A673 (cell line): ENCODE measurements at regions not wholly inside any gene's neighbourhood (a gene's known extent, or its start where the extent isn't known, plus 50 kb on each side); places are given as distances from the start of the nearest gene placed in this dataset.

Source experiments
- BruUV-seq: library from RNA; stranded (reverse); fragments of 400-500 nt; replicated peaks from 2 replicates; lab custom pipeline; 2021; lab: Mats Ljungman, UMichigan
- CTCF ChIA-PET: fragments of 300-600 bp; sonication (Branson Sonifier 250); formaldehyde crosslinking; loops from one replicate; lab custom pipeline; 2022; ENCODE audit warnings: antibody characterized with exemption; lab: Charles Lee
- POLR2A ChIA-PET: fragments of 300-600 bp; sonication (Branson Sonifier 250); formaldehyde crosslinking; loops from one replicate; lab custom pipeline; 2022; ENCODE audit warnings: antibody characterized with exemption; ENCODE audit not compliant: low non-redundant PET; lab: Charles Lee
- DNase-seq: peaks from one replicate; pipeline ENCODE4 v3.0.0-alpha.2; 2015; ENCODE audit warnings: low spot score
- H3K27ac ChIP-seq: fragments of 200-600 bp; sonication (generic); 2 replicates; pipeline ENCODE4 v1.5.1; 2016; ENCODE audit warnings: mixed run types, low read depth, mild to moderate bottlenecking, mixed read lengths, antibody characterized with exemption, low read length; ENCODE audit not compliant: poor library complexity, severe bottlenecking
- H3K27me3 ChIP-seq: fragments of 200-600 bp; sonication (generic); replicated peaks from 2 replicates; pipeline ENCODE4 v1.6.1; 2017; ENCODE audit warnings: mixed run types, low read depth, mild to moderate bottlenecking, mixed read lengths, antibody characterized with exemption, low read length; ENCODE audit not compliant: insufficient read depth, poor library complexity
- H3K36me3 ChIP-seq: fragments of 200-600 bp; sonication (generic); 2 replicates; pipeline ENCODE4 v1.6.1; 2016; ENCODE audit warnings: mixed run types, mild to moderate bottlenecking, mixed read lengths, antibody characterized with exemption, low read length; ENCODE audit not compliant: insufficient read depth, poor library complexity, severe bottlenecking
- H3K4me1 ChIP-seq: fragments of 200-600 bp; sonication (generic); 2 replicates; pipeline ENCODE4 v1.6.1; 2017; ENCODE audit warnings: mixed run types, mild to moderate bottlenecking, mixed read lengths, antibody characterized with exemption, low read length; ENCODE audit not compliant: insufficient read depth, poor library complexity, severe bottlenecking
- H3K4me3 ChIP-seq: fragments of 200-600 bp; sonication (generic); 2 replicates; pipeline ENCODE4 v1.5.1; 2016; ENCODE audit warnings: low read depth, mixed run types, mild to moderate bottlenecking, mixed read lengths, low read length; ENCODE audit not compliant: poor library complexity, severe bottlenecking
- H3K9me3 ChIP-seq: fragments of 200-600 bp; sonication (generic); 2 replicates; pipeline ENCODE4 v1.6.1; 2016; ENCODE audit warnings: mixed run types, low read depth, mild to moderate bottlenecking, mixed read lengths, antibody characterized with exemption, low read length; ENCODE audit not compliant: poor library complexity, severe bottlenecking
- CTCF ChIP-seq: fragments of 300-800, 200-600 bp; sonication (generic); conservative IDR thresholded peaks from 2 replicates; pipeline ENCODE4 v1.5.1; 2017; ENCODE audit warnings: low read depth, mild to moderate bottlenecking, antibody characterized with exemption, low read length, moderate library complexity, mixed read lengths
- EZH2 ChIP-seq: fragments of 200-600 bp; sonication (generic); IDR thresholded peaks from 2 replicates; pipeline ENCODE4 v1.6.1; 2017; ENCODE audit warnings: borderline replicate concordance, low read depth, mild to moderate bottlenecking, mixed read lengths, antibody characterized with exemption, low read length; ENCODE audit not compliant: poor library complexity, severe bottlenecking
- intact Hi-C: fragments of 100-400 bp; cut with micrococcal nuclease; formaldehyde crosslinking; loops from one replicate; pipeline ENCODE4 v1.10.0; 2022; ENCODE audit not compliant: unreplicated experiment

- H3K4me3 ChIP-seq: no peak overlapping the region
- H3K27me3 ChIP-seq: peaks cover 8% of the 10 kb centered on the region
- intact Hi-C loops: no loop called here
- DNase-seq: no peak
- no peaks in the 10 kb centered on the region for H3K4me1 ChIP-seq
- CTCF ChIA-PET: no interaction called here
- H3K36me3 ChIP-seq: no peaks in the 10 kb centered on the region
- no TSS peak for BruUV-seq
- H3K27ac ChIP-seq: no peak overlapping the region
- TF ChIP-seq CTCF (no peak), EZH2 (no peak)
- H3K9me3 ChIP-seq: no peaks in the 10 kb centered on the region
- POLR2A ChIA-PET: no interaction called here
Observed at GRCh38 chr2:60095202-60095815, 458.1 kb downstream of the BCL11A start.

GRCh38 chr2:60094450-60094929 is 459.0 kb downstream of the BCL11A start:
- intact Hi-C loops: no loop called here
- peaks cover 8% of the 10 kb centered on the region for H3K27me3 ChIP-seq
- CTCF ChIA-PET: no interaction called here
- no peaks in the 10 kb centered on the region for H3K9me3 ChIP-seq
- TF ChIP-seq CTCF: no peak
- TF ChIP-seq EZH2: no peak
- no peak overlapping the region for H3K27ac ChIP-seq
- no TSS peak for BruUV-seq
- no peaks in the 10 kb centered on the region for H3K4me1 ChIP-seq
- POLR2A ChIA-PET: no interaction called here
- no peak for DNase-seq
- no peak overlapping the region for H3K4me3 ChIP-seq
- no peaks in the 10 kb centered on the region for H3K36me3 ChIP-seq

GRCh38 chr2:60092781-60093180 is 460.7 kb downstream of the BCL11A start:
- TF ChIP-seq CTCF (no peak), EZH2 (no peak)
- CTCF ChIA-PET: no interaction called here
- intact Hi-C loops: no loop called here

More at GRCh38 chr2:60092781-60093180, 460.7 kb downstream of the BCL11A start:
- DNase-seq: no peak
- no peaks in the 10 kb centered on the region for H3K36me3 ChIP-seq
- H3K9me3 ChIP-seq: no peaks in the 10 kb centered on the region
- POLR2A ChIA-PET: no interaction called here
- no TSS peak for BruUV-seq
- no peak overlapping the region for H3K4me3 ChIP-seq
- no peak overlapping the region for H3K27ac ChIP-seq
- no peaks in the 10 kb centered on the region for H3K4me1 ChIP-seq
- H3K27me3 ChIP-seq: no peaks in the 10 kb centered on the region
